Muscle layer of colon (tissue), 2 donors: ENCODE measurements at regions not wholly inside any gene's neighbourhood (a gene's known extent, or its start where the extent isn't known, plus 50 kb on each side); places are given as distances from the start of the nearest gene placed in this dataset.

Experiments
- H3K27ac ChIP-seq: one replicate; pipeline ENCODE4 v1.7.0; 2013; ENCODE audit warnings: low read depth, mild to moderate bottlenecking, low read length, moderate library complexity
- H3K27me3 ChIP-seq, 2 donors: one replicate each; pipeline ENCODE4 v1.7.0; 2013; ENCODE audit warnings: low read length in 2 of 2, mild to moderate bottlenecking in 2 of 2; ENCODE audit not compliant: insufficient read depth in 2 of 2, control insufficient read depth in 1 of 2
- H3K36me3 ChIP-seq: one replicate; pipeline ENCODE4 v1.7.0; 2013; ENCODE audit warnings: mild to moderate bottlenecking, low read length; ENCODE audit not compliant: insufficient read depth
- H3K4me1 ChIP-seq: one replicate; pipeline ENCODE4 v1.7.0; 2013; ENCODE audit warnings: mild to moderate bottlenecking, low read length; ENCODE audit not compliant: insufficient read depth
- H3K4me3 ChIP-seq, 2 donors: one replicate each; pipeline ENCODE4 v1.7.0; 2013; ENCODE audit warnings: low read length in 2 of 2, low read depth in 1 of 2, mild to moderate bottlenecking in 1 of 2, moderate library complexity in 1 of 2
- H3K9ac ChIP-seq: one replicate; pipeline ENCODE4 v1.7.0; 2013; ENCODE audit warnings: low read length
- H3K9me3 ChIP-seq: one replicate; pipeline ENCODE4 v1.7.0; 2013; ENCODE audit warnings: mild to moderate bottlenecking, low read length
- donor health status: abdominal sarcoma.
- donor health status: Adenocarcinoma of cecum.

DNA sequence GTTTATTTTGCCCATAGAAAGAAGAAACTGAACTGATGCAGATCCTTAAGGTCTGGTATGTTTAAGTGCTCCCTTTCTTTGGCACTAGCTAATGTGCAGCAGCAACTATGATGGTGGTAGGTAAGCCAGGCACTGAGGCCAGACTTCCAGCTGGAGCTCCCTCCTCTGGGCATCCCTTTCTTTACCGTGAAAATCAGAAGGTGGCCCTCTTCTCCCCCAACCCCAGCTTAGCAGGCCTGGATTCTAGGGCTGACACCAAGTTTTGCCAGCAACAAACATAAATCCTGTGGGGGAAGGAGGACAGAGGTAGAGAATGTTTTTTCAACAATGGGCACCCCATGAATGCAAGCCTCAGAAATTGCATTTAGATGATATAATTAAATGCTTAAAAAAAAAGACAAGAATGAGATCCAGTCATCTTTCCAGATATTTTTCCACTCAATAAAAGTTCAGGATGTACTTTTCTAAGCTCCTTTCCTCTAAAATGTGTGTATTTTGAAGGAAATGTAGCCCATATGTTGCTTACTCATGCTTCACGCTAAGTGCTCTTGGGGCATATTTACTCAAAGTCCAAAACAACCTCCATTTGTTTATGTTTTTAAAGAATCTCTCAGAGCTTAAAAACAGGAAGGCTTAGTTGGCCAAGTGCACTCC is 123.9 kb upstream of the NXT1 start:
- no peak overlapping the region for H3K9ac ChIP-seq
- H3K4me3 ChIP-seq, result no peak overlapping the region
- H3K4me1 ChIP-seq, result peaks cover 7% of the 10 kb centered on the region
- H3K27me3 ChIP-seq, result no peaks in the 10 kb centered on the region
- H3K9me3 ChIP-seq, result no peaks in the 10 kb centered on the region
- no peak overlapping the region for H3K27ac ChIP-seq
- no peaks in the 10 kb centered on the region for H3K36me3 ChIP-seq

DNA sequence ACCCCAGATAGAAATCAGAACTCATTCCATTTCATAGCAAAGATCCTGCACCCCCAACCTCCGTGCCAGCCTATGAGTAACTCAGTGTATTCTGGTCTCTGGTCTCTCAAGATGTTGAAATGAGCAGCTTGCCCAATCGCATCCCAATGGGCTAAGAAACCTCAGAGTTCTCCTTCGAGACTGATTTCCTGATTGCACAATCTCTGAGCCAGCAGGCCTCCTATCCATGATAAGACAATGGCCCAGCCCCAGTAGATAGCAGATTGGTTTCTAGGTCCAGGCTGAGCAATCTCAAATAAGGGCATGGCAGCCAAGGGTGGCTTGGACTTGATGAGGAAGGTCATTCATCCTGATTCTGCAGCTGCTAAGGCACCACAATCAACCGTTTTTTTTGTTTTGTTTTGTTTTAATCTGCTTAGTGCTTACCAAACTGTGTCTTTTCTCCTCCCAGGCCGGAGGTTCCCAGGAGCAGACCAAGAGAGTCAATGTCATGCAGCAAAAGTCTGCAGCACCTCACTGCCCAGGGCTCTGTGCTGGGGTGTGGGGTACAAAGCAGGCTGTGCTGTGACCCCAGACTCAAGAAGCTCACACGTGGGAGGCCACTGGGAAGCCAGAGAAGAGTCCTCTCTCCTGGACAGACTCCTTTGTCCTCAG is 125.1 kb upstream of the NXT1 start:
- Histone ChIP-seq H3K36me3 (no peaks in the 10 kb centered on the region), H3K27me3 (no peaks in the 10 kb centered on the region), H3K4me1 (peaks cover 7% of the 10 kb centered on the region), H3K4me3 (no peak overlapping the region), H3K9me3 (no peaks in the 10 kb centered on the region), H3K9ac (no peak overlapping the region), H3K27ac (no peak overlapping the region)

DNA sequence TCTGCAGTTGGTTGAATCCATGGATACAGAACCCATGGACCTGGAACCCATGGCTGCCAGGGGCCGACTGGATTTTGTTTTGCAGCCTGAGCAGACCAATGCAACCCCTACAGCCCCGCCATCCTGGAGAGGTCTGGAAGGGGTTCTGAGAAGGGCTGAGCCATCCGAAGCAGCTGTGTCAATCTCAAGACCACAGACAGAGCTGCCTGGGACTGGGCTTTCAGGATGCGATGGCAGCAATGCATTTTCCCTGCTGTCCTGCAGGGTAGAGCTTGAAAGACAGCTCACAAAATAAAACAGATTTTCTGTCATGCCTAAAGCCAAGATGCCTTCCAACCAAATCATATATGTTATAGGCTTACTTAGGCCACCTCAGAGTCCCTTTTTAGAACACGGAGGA is 125.8 kb upstream of the NXT1 start:
- Histone ChIP-seq H3K36me3 (no peaks in the 10 kb centered on the region), H3K27me3 (no peaks in the 10 kb centered on the region), H3K9me3 (no peaks in the 10 kb centered on the region), H3K4me3 (no peak overlapping the region), H3K4me1 (peaks cover 7% of the 10 kb centered on the region), H3K27ac (no peak overlapping the region), H3K9ac (no peak overlapping the region)

DNA sequence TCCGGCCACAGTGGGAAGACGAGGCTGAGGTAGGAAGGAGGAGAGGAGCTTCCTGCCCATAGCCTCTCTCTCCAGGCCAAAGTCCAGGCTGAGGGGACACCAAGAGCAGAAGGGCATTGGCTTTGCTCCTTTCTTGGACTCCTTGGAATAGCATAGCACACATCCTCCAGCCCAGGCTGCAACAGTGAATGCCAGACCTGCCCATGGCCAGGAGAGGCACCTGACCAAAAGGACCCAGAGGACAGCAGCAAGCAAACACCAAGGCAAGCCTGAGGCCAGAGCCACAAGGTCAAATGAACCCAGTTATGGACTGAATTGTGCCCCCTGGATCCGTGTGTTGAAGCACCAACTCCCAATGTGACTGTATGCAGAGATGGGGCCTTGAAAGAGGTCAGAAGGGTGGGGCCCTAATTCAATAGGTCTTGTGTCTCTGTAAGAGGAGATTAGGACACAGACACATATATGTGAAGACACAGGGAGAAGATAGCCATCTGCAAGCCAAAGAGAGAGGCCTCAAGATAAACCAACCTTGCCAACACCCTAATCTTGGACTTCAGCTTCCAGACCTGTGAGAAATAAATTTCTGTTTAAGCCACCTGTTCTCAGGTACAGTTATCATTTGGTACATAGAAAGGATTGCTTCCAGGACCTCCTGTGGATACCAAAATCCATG is 126.5 kb upstream of the NXT1 start:
- Histone ChIP-seq H3K4me1 (peaks cover 3% of the 10 kb centered on the region), H3K4me3 (no peak overlapping the region), H3K27ac (no peak overlapping the region), H3K36me3 (no peaks in the 10 kb centered on the region), H3K27me3 (no peaks in the 10 kb centered on the region), H3K9ac (no peak overlapping the region), H3K9me3 (no peaks in the 10 kb centered on the region)

DNA sequence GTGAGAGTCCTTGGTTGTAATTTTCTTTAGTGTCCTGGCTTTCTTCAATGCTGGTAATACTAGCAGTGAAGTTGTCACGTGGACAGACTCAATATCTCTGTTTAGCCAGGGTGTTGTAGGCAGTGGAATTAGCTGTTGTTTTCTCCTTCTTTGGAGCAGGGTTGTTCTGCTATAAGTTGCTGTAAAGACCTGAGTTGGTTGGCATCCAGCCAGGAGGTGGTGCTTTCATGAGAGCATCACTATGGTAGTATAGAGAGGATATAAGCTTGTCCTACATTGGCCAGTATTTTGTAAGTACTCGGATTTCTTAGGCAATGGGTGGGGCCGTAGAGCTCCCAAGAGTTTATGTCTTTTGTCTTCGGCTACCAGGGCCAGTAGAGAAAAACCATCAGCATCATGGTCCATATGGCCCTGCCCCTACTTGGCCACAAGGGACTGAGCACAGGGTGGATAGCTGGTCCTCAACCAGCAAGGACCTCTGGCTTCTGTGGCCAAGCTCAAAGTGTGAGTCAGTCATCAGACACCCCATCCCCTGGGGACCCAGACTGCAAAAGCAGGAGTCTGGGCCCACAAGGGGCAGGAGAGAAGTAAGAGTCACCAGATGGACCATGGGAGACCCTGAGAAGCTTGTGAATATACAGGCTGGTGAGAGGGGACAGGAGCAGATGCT is 127.9 kb upstream of the NXT1 start:
- H3K36me3 ChIP-seq, result no peaks in the 10 kb centered on the region
- no peak overlapping the region for H3K27ac ChIP-seq
- H3K4me1 ChIP-seq, result no peaks in the 10 kb centered on the region
- H3K4me3 ChIP-seq, result no peak overlapping the region
- H3K9ac ChIP-seq, result no peak overlapping the region
- H3K9me3 ChIP-seq, result no peaks in the 10 kb centered on the region
- no peaks in the 10 kb centered on the region for H3K27me3 ChIP-seq

DNA sequence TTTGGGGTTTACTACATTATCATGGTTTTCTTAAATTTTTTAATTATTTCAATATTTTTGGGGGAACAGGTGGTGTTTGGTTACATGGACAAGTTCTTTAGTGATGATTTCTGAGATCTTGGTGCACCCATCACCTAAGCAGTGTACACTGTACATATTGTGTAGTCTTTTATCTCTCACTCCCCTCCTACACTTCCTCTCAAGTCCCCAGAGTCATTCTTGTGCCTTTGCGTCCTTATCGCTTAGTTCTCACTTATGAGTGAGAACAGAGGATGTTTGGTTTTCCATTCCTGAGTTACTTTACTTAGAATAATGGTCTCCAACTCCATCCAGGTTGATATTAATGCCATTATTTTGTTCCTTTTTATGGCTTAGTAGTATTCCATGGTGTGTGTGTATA is 130.9 kb upstream of the CD93 start:
- peaks cover 5% of the 10 kb centered on the region for H3K4me1 ChIP-seq

DNA sequence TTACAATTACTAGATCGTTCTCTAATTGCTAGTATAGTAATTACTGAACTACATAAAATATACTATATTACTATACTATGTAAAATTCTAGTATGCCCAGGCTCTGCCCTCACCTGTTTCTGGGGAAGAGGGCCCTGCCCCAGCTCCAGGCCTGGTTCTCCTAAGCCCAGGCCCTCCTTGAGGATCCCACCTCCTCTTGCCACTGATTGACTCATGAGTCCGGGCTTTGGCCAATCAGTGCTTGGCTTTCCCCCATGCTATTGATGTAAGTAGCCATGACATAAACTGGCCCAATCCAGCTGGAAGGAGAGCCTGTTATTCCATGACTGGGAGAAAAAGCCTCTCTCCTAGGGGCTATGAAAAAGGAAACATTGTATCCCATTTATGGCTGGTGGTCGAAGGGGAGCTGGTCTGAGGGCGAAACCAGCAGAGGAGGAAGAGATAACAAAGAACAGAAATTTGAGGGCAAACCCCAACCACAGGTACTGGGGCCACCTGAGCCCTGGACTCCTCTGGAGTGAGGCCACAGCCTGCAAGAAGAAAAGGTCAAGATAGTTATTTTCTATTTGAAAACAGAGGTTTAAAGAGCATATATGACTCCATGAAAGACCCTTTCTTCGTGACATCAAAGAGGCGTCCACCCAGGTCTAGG is 129.3 kb upstream of the CD93 start:
- H3K4me1 ChIP-seq, result peaks cover 5% of the 10 kb centered on the region

More for the DNA sequence above, 130.9 kb upstream of the CD93 start:
- Histone ChIP-seq H3K36me3 (no peaks in the 10 kb centered on the region), H3K9me3 (no peaks in the 10 kb centered on the region), H3K9ac (no peak overlapping the region), H3K4me3 (no peak overlapping the region), H3K27me3 (no peaks in the 10 kb centered on the region), H3K27ac (no peak overlapping the region)

GRCh38 chr20:23214903-23215302 is 128.8 kb upstream of the CD93 start:
- H3K4me3 ChIP-seq, result no peak overlapping the region
- H3K27ac ChIP-seq, result no peak overlapping the region
- H3K27me3 ChIP-seq, result no peaks in the 10 kb centered on the region
- no peaks in the 10 kb centered on the region for H3K36me3 ChIP-seq
- no peak overlapping the region for H3K9ac ChIP-seq
- H3K9me3 ChIP-seq, result no peaks in the 10 kb centered on the region
- peaks cover 5% of the 10 kb centered on the region for H3K4me1 ChIP-seq

More for the DNA sequence above, 129.3 kb upstream of the CD93 start:
- H3K36me3 ChIP-seq, result no peaks in the 10 kb centered on the region
- no peak overlapping the region for H3K27ac ChIP-seq
- no peak overlapping the region for H3K4me3 ChIP-seq
- no peak overlapping the region for H3K9ac ChIP-seq
- no peaks in the 10 kb centered on the region for H3K9me3 ChIP-seq
- no peaks in the 10 kb centered on the region for H3K27me3 ChIP-seq

DNA sequence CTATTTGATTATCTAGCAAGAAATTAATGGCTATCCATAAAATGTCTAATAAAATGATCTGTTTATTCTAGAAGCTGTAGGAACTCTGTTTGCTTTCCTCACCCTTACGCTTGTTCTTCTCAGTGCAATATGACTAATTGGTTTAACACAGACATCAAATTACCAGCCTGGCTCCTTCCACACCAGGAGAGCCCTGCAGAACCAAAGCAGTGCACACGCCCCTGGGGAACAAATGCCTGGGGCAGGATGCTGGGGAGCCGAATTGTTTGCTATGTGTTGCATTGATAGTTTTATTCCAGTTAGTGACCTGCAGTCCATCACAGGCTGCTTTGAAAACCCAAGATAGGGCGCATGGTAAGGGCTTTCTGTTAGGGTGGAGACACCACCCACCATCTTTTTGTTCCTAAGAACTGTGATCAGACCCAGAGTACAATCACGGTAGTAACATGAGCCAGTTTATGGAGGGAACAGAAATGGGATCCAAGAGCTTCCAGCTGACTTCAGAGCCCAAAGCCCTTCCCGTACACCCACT is 126.4 kb upstream of the CD93 start:
- Histone ChIP-seq H3K4me1 (peaks cover 5% of the 10 kb centered on the region), H3K9me3 (no peaks in the 10 kb centered on the region), H3K27ac (no peak overlapping the region), H3K9ac (no peak overlapping the region), H3K36me3 (no peaks in the 10 kb centered on the region), H3K27me3 (no peaks in the 10 kb centered on the region), H3K4me3 (no peak overlapping the region)

DNA sequence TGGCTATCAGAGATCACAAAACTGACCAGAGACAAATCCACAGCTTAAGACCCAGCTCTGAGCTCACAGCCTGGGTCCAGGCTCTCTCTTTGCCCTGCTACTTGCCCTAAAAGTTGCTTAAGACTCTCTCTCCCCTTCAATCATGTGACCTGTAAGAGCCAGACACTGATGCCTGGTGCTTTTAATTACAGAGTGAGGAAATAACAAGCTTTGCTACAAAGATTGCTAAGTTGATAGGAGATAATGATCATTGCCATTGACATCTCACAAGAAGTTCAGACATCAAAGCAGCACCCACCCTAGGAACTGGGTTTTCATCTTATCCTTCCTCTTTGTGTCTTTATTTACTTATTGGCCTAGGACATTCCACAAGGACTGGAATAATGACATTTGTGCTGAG is 125.9 kb upstream of the CD93 start:
- no peaks in the 10 kb centered on the region for H3K27me3 ChIP-seq
- peaks cover 8% of the 10 kb centered on the region for H3K4me1 ChIP-seq
- H3K36me3 ChIP-seq, result no peaks in the 10 kb centered on the region
- H3K4me3 ChIP-seq, result no peak overlapping the region
- H3K9me3 ChIP-seq, result no peaks in the 10 kb centered on the region
- H3K9ac ChIP-seq, result no peak overlapping the region
- H3K27ac ChIP-seq, result no peak overlapping the region

- peaks cover 17% of the 10 kb centered on the region for H3K4me1 ChIP-seq
Observed at GRCh38 chr20:23211164-23211563, 125.0 kb upstream of the CD93 start.

More at GRCh38 chr20:23211164-23211563, 125.0 kb upstream of the CD93 start:
- no peak overlapping the region for H3K9ac ChIP-seq
- H3K36me3 ChIP-seq, result no peaks in the 10 kb centered on the region
- H3K27me3 ChIP-seq, result no peaks in the 10 kb centered on the region
- no peaks in the 10 kb centered on the region for H3K9me3 ChIP-seq
- no peak overlapping the region for H3K27ac ChIP-seq
- H3K4me3 ChIP-seq, result no peak overlapping the region
